Choroid plexus epithelial cell (primary cell): ENCODE measurements at regions not wholly inside any gene's neighbourhood (a gene's known extent, or its start where the extent isn't known, plus 50 kb on each side); places are given as distances from the start of the nearest gene placed in this dataset.

ENCODE experiments used
- DNase-seq: peaks from one replicate; pipeline ENCODE4 v3.0.0-alpha.2; 2010; ENCODE audit warnings: low read depth
- H3K4me3 ChIP-seq: 2 replicates; pipeline ENCODE4 v1.5.1; 2011; ENCODE audit warnings: low read depth, mild to moderate bottlenecking, control low read depth, low read length, moderate library complexity
- CTCF ChIP-seq: conservative IDR thresholded peaks from 2 replicates; pipeline ENCODE4 v1.5.1; 2011; ENCODE audit warnings: low read depth, mild to moderate bottlenecking, control low read depth, inconsistent platforms, low read length, moderate library complexity

GRCh38 chr10:128686630-128687278 lies 560.5 kb upstream of the MKI67 start:
- TF ChIP-seq CTCF, result no peak
- no peak overlapping the region for H3K4me3 ChIP-seq
- DNase-seq, result no peak

DNA sequence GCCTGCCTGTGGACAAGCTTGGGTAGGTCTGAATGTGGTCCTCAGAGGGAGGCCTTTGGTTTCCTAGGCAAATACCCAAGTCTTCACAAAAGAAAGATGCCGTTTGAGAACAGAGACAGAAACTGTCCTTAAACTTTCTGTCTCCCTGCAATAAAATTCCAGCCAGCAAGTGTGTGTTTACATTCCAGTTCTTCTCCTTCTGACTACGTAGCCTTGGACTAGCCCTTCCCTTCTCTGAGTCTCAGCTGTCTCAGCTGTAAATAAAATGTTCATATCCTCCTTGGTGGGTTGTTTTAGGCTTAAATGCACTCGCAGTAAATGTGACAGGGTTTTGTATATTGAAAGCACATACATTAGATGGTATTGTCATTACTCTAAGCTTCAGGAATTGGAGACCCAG lies 561.2 kb upstream of the MKI67 start:
- H3K4me3 ChIP-seq, result no peak overlapping the region
- TF ChIP-seq CTCF, result no peak
- DNase-seq, result no peak

DNA sequence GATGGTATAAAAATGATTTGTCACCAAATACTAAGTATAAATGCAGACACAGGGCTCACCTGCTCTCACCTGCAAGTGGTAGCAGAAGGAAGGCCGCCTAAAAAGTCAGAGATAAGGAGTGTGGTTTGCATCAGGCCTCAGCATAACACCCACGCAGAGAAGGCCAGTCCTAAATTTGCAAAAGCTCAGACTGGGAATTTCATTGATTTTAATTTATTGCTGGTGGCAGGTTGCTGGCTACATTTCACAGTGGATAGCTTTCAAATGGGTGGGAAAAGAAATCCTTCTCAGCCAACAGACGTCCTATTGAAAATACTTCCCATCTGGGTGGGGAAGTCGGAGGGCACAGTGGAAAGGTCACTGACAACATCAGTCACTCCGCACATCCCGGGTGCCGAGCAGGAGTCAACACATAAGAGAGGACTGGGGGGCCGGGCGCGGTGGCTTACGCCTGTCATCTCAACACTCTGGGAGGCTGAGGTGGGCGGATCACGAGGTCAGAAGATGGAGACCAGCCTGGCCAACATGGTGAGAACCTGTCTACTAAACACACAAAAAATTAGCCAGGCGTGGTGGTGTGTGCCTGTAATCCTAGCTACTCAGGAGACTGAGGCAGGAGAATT lies 561.8 kb upstream of the MKI67 start:
- no peak for DNase-seq
- TF ChIP-seq CTCF, result no peak
- H3K4me3 ChIP-seq, result no peak overlapping the region

DNA sequence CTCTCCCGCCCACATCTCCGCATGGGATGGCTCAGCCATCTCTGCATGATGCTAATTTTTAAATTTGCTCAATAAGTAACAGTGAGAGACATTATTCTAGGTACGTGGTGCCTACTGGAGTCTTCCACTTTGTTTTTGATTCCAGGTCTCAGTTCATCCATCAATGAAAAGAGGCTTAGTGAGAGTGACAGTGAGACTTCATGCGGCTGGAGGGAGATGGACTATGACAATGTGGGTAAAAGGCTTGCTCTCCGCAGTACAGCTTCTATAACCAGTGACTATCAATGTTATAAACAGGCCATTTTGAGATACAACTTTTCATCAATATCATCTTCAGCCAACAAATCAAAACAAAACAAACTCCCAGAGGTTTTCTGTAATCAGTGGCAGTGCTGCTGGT lies 563.4 kb upstream of the MKI67 start:
- no peak for DNase-seq
- no peak overlapping the region for H3K4me3 ChIP-seq
- no peak for TF ChIP-seq CTCF

- DNase-seq, result no peak
- TF ChIP-seq CTCF, result no peak
- no peak overlapping the region for H3K4me3 ChIP-seq
Observed at GRCh38 chr10:128693493-128694131, 567.4 kb upstream of the MKI67 start.

- DNase-seq, result no peak
- TF ChIP-seq CTCF, result no peak
- no peak overlapping the region for H3K4me3 ChIP-seq
Observed at GRCh38 chr10:128694168-128694850, 568.1 kb upstream of the MKI67 start.
